ENCODE measurements at regions not wholly inside any gene's neighbourhood (a gene's known extent, or its start where the extent isn't known, plus 50 kb on each side); places are given as distances from the start of the nearest gene placed in this dataset.
"Not testable (repeated sequence)": the region's sequence is repeated elsewhere in the genome, so short reads cannot be mapped to it uniquely, and the experiment has no call there.

- no peak overlapping the region for H3K4me3 ChIP-seq (ENCODE audit: low read length)
- no peak overlapping the region for H3K27ac ChIP-seq (ENCODE audit: low read depth, low read length)
- no peak overlapping the region for H3K9ac ChIP-seq (ENCODE audit: low read length)
- H3K4me1 ChIP-seq (ENCODE audit: control insufficient read depth, insufficient read depth, low read length): no peaks in the 10 kb centered on the region
- H3K36me3 ChIP-seq (ENCODE audit: control insufficient read depth, insufficient read depth, low read length): no peaks in the 10 kb centered on the region
- H3K27me3 ChIP-seq (ENCODE audit: control insufficient read depth, insufficient read depth, low read length): no peaks in the 10 kb centered on the region
Observed at GRCh38 chr20:23299673-23300050, 50.9 kb upstream of the NXT1 start.

DNA sequence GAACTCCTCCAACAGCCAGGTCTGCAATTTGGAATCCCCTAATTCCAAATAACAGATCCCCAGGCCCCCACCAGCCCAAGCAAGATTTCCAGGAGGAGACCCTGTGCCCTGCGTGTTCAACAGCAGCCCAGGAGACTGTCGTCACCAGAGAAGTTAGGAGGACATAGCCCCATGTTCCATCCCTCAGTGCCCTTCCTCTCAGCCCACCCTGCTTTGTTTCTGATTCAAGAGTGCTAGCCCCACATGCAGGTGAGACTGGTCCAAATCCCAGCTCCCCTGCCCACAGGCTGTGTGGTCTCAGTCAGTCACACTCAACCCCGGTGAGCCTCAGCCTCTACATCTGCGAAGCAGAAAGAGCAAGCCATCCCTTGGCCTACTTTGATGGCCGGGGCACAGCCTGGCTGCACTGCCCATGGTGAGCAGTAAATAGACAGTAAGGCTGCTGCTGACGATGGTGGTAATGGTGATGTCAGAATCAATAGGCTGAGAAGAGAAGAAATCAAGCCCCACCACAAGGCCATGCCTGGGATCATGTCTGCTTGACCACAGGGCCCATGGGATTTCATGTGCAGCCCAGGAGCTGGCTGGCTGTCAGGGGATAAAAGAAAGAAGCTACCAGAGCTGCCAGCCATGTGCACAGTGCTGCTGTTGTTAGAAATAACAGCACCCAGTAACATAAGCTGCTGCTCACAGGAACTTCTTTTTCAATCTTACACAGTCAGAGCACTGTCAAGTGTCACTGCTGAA is 51.5 kb upstream of the NXT1 start:
- no peaks in the 10 kb centered on the region for H3K36me3 ChIP-seq (ENCODE audit: control insufficient read depth, insufficient read depth, low read length)
- no peak overlapping the region for H3K4me3 ChIP-seq (ENCODE audit: low read length)
- H3K27ac ChIP-seq (ENCODE audit: low read depth, low read length): no peak overlapping the region
- no peak overlapping the region for H3K9ac ChIP-seq (ENCODE audit: low read length)
- H3K4me1 ChIP-seq (ENCODE audit: control insufficient read depth, insufficient read depth, low read length): no peaks in the 10 kb centered on the region
- H3K27me3 ChIP-seq (ENCODE audit: control insufficient read depth, insufficient read depth, low read length): no peaks in the 10 kb centered on the region

DNA sequence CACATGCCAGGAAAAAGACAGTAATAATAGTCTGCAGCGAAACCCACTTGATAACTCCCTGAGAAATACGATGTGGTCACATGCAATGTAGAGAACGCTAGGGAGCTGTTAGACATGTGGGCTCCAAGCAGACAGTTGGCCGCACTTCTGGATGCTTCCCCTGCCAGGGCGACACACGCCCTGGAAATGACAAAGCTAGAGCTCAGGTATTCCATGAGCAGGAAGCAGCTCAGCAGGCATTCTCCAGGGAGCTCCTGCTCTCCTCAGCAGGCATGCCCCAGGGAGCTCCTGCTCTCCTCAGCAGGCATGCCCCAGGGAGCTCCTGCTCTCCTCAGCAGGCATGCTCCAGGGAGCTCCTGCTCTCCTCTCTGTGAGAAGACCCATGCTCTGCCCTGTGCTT is 52.4 kb upstream of the NXT1 start:
- Histone ChIP-seq H3K27ac (ENCODE audit: low read depth, low read length) (no peak overlapping the region), H3K27me3 (ENCODE audit: control insufficient read depth, insufficient read depth, low read length) (no peaks in the 10 kb centered on the region), H3K36me3 (ENCODE audit: control insufficient read depth, insufficient read depth, low read length) (no peaks in the 10 kb centered on the region), H3K9ac (ENCODE audit: low read length) (no peak overlapping the region), H3K4me1 (ENCODE audit: control insufficient read depth, insufficient read depth, low read length) (no peaks in the 10 kb centered on the region), H3K4me3 (ENCODE audit: low read length) (no peak overlapping the region)

GRCh38 chr20:23296841-23297701 is 53.5 kb upstream of the NXT1 start:
- Histone ChIP-seq H3K27me3 (ENCODE audit: control insufficient read depth, insufficient read depth, low read length) (no peaks in the 10 kb centered on the region), H3K4me3 (ENCODE audit: low read length) (no peak overlapping the region), H3K27ac (ENCODE audit: low read depth, low read length) (no peak overlapping the region), H3K4me1 (ENCODE audit: control insufficient read depth, insufficient read depth, low read length) (no peaks in the 10 kb centered on the region), H3K9ac (ENCODE audit: low read length) (no peak overlapping the region), H3K36me3 (ENCODE audit: control insufficient read depth, insufficient read depth, low read length) (no peaks in the 10 kb centered on the region)

DNA sequence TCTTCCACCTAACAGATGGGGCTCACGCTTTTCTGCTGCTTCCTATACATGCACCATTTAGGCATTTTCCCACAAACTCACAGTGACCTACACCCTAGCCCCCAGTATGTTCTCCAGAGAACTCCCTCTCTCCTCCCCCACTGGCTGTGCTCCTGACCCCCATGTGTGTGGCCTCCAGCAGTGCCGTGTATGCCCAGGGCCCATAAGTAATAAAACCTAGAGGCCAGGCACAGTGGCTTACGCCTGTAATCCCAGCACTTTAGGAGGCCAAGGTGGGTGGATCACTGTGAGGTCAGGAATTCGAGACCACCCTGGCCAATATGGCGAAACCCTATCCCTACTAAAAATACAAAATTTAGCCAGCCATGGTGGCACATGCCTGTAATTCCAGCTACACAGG is 54.7 kb upstream of the NXT1 start:
- Histone ChIP-seq H3K4me1 (ENCODE audit: control insufficient read depth, insufficient read depth, low read length) (no peaks in the 10 kb centered on the region), H3K36me3 (ENCODE audit: control insufficient read depth, insufficient read depth, low read length) (no peaks in the 10 kb centered on the region), H3K27me3 (ENCODE audit: control insufficient read depth, insufficient read depth, low read length) (no peaks in the 10 kb centered on the region), H3K9ac (ENCODE audit: low read length) (no peak overlapping the region), H3K27ac (ENCODE audit: low read depth, low read length) (no peak overlapping the region), H3K4me3 (ENCODE audit: low read length) (no peak overlapping the region)

DNA sequence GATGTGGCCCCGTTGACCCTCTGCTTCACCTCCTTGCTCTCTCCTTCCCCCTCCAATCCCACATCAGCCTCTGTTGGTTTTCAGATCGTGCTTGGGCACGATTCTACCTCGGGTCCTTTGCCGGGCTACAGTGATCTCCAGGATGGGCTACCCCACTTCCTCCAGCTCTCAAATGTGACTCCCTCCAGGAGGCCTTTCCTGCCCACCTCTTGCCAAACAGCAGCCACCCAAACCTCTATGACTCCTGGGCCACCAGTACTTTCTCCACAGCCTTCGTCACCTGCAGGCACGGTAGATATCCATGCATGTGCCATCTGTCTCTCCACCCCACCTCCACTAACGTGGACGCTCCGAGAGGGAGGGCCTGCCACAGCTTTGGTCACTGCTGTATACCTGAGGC is 55.9 kb upstream of the NXT1 start:
- Histone ChIP-seq H3K27ac (ENCODE audit: low read depth, low read length) (no peak overlapping the region), H3K4me1 (ENCODE audit: control insufficient read depth, insufficient read depth, low read length) (no peaks in the 10 kb centered on the region), H3K9ac (ENCODE audit: low read length) (no peak overlapping the region), H3K27me3 (ENCODE audit: control insufficient read depth, insufficient read depth, low read length) (no peaks in the 10 kb centered on the region), H3K4me3 (ENCODE audit: low read length) (no peak overlapping the region), H3K36me3 (ENCODE audit: control insufficient read depth, insufficient read depth, low read length) (no peaks in the 10 kb centered on the region)

DNA sequence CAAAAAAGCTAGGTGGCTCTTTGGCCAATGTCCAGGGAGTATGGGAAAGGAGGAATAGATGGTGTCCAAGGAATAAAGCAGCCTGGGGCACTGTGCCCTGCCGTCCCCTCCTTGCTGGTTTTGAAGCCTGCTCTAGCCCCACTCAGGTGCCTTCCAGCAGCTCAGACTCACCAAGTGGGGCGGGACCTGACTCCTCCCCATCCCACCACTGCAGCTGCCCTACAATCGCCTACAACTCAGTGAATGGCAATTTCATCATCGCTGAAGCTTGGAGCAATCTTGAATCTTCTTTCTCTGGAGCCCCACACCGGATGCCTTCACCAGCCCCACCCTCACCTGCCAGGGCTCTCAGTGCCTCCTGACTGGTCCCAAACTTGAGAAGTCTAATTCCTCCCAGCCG is 56.4 kb upstream of the NXT1 start:
- H3K4me1 ChIP-seq (ENCODE audit: control insufficient read depth, insufficient read depth, low read length): no peaks in the 10 kb centered on the region
- H3K4me3 ChIP-seq (ENCODE audit: low read length): no peak overlapping the region
- H3K27ac ChIP-seq (ENCODE audit: low read depth, low read length): no peak overlapping the region
- no peaks in the 10 kb centered on the region for H3K36me3 ChIP-seq (ENCODE audit: control insufficient read depth, insufficient read depth, low read length)
- no peaks in the 10 kb centered on the region for H3K27me3 ChIP-seq (ENCODE audit: control insufficient read depth, insufficient read depth, low read length)
- no peak overlapping the region for H3K9ac ChIP-seq (ENCODE audit: low read length)

DNA sequence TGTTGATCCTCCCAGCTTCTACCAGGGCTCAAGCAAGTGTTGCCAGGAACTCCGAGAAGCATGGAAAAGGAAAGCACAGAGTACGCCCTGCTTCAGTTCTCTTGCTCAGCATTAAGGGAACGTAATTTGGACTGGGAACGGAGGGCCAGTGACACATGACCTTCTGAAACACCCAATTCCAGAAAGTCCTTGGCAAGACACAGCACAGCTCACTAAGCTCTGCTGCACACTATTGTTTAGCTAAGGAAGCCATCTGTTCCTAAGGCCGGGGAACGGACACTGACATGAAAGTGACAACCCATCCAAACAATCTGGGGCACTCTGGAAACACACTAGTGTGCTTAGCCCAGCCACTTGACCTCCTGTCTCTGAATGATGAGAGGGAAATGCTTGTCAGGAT is 56.9 kb upstream of the NXT1 start:
- Histone ChIP-seq H3K9ac (ENCODE audit: low read length) (no peak overlapping the region), H3K36me3 (ENCODE audit: control insufficient read depth, insufficient read depth, low read length) (no peaks in the 10 kb centered on the region), H3K27me3 (ENCODE audit: control insufficient read depth, insufficient read depth, low read length) (no peaks in the 10 kb centered on the region), H3K4me1 (ENCODE audit: control insufficient read depth, insufficient read depth, low read length) (no peaks in the 10 kb centered on the region), H3K27ac (ENCODE audit: low read depth, low read length) (no peak overlapping the region), H3K4me3 (ENCODE audit: low read length) (no peak overlapping the region)

DNA sequence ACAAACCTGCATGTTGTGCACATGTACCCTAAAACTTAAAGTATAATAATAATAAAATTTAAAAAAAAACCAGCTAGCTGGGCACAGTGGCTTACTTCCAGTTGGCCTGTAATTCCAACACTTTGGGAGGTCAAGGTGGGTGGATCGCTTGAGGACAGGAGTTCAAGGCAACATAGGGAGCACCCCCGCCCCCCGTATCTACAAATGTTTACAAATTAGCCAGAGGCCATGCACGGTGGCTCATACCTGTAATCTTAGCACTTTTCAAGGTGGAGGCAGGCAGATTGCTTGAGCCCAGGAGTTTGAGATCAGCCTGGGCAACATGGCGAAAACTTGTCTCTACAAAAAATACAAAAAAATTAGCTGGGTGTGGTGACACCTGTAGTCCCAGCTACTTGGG is 58.3 kb upstream of the NXT1 start:
- H3K27me3 ChIP-seq (ENCODE audit: control insufficient read depth, insufficient read depth, low read length); H3K4me3 ChIP-seq (ENCODE audit: low read length); H3K4me1 ChIP-seq (ENCODE audit: control insufficient read depth, insufficient read depth, low read length); H3K36me3 ChIP-seq (ENCODE audit: control insufficient read depth, insufficient read depth, low read length); H3K27ac ChIP-seq (ENCODE audit: low read depth, low read length); H3K9ac ChIP-seq (ENCODE audit: low read length): not testable (repeated sequence)

DNA sequence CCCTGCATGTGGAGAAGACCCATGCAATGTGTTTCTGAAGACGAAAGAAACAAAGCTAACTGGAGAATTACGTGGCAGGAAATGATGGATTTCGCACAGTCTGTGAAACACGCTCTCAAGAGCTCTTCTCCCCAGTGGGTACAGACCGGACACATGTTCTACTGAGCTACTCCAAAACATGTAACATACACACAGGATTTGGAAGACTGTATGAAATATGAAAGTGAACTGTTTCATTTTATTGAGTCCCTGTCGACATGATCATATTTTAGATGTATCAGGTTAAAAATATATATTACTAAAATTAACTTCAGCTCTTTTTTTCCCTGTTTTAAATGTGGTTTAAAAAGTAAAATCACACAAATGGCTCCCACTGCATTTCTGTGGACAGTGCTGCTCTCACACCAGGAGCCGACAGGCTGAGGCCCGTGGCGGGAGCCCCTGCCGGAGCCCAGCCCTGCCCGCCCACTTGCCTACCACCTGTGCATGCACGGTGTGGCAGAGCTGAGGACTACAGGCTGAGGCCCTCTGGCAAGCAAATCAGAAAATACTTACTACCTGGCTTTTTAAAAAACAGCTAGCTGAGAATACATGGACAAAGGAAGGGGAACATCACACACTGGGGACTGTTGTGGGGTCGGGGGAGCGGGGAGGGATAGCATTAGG is 58.9 kb upstream of the NXT1 start:
- H3K9ac ChIP-seq (ENCODE audit: low read length): no peak overlapping the region
- no peaks in the 10 kb centered on the region for H3K27me3 ChIP-seq (ENCODE audit: control insufficient read depth, insufficient read depth, low read length)
- no peak overlapping the region for H3K27ac ChIP-seq (ENCODE audit: low read depth, low read length)
- H3K36me3 ChIP-seq (ENCODE audit: control insufficient read depth, insufficient read depth, low read length): no peaks in the 10 kb centered on the region
- no peaks in the 10 kb centered on the region for H3K4me1 ChIP-seq (ENCODE audit: control insufficient read depth, insufficient read depth, low read length)
- H3K4me3 ChIP-seq (ENCODE audit: low read length): no peak overlapping the region

DNA sequence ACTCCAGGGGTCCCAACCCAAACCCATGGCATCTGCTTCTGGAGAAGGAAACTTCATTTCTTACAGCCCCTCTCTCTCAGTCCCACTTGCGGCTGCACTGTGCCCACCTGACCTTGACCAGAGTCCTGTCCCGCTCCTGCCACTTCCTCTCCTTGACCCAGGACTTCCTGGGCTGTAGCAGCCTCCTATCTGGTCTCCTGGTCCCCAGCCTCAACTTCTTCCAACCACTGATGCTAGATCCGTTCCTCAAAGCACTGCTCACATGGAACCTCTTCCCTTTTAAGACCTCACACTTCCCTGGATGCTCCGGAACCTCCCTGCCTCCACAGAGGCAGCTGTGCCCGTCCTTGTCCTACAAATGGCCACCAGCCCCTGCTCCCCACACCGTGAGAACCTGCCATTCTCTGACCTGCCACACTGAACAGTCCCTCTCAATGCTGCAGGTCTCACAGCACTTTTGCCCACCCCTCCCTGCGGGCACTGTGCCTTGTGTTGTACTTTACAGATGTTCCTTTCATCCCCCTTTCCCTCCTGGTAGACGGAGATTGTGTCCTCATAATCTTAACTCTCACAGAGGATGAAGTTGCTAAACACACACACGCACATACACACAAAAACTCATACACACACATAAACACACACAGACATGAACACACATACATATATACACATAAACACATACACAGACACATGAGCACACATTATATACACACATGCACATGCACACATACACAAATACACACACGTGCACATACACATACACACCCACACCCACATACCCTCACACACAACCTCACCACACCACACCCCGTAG is 59.6 kb upstream of the NXT1 start:
- Histone ChIP-seq H3K27me3 (ENCODE audit: control insufficient read depth, insufficient read depth, low read length) (no peaks in the 10 kb centered on the region), H3K27ac (ENCODE audit: low read depth, low read length) (no peak overlapping the region), H3K9ac (ENCODE audit: low read length) (no peak overlapping the region), H3K4me3 (ENCODE audit: low read length) (no peak overlapping the region), H3K4me1 (ENCODE audit: control insufficient read depth, insufficient read depth, low read length) (no peaks in the 10 kb centered on the region), H3K36me3 (ENCODE audit: control insufficient read depth, insufficient read depth, low read length) (no peaks in the 10 kb centered on the region)

Data from rectal smooth muscle tissue (tissue), 1 donor.